GM20431 (cell line): ENCODE measurements at regions not wholly inside any gene's neighbourhood (a gene's known extent, or its start where the extent isn't known, plus 50 kb on each side); places are given as distances from the start of the nearest gene placed in this dataset.

Experiments
- in situ Hi-C: fragments of 300-500 bp; cut with MseI, MboI; formaldehyde crosslinking; loops from one replicate; pipeline ENCODE4 v1.15.0; 2020; ENCODE audit warnings: low sequenced_read_pairs; ENCODE audit not compliant: unreplicated experiment

DNA sequence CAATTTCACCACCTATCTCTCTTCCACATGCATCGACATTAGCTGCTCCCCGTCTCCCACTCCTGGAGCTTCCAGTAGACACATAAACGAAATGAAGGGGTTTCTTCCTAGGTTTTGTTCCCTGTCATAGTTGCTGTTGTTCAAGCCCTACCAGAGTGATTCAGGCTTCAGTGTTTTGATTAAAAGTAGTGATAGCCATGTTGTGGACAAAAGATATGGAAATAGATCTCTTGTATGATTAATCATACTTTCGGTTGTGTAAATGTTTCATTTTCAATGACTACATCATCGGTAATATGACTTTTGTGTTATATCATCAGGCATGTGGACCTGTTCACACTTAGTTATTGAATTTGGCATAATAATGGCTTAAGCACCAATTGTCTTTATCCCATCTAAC is 96.5 kb upstream of the KLF3 start:
- in situ Hi-C loops = no loop called here

DNA sequence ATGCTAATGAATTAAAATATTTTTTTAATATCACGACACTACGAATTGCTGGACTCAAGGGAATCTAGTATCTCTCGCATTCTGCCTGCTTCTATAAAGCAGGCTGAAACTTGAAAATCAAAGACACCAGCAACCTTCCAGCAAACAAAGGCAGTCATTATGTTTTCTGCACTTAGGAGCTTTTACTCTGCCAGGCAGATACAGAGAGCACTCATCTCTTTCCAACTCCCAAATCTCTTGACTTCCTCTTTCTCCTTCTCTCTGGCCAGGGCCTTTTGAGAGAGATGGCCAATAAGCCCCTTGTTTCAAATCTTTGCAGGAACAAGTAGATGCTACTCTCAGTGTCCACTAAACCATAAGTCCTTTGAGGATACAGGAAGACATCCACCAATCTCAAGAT is 95.2 kb upstream of the KLF3 start:
- in situ Hi-C loops = no loop called here

DNA sequence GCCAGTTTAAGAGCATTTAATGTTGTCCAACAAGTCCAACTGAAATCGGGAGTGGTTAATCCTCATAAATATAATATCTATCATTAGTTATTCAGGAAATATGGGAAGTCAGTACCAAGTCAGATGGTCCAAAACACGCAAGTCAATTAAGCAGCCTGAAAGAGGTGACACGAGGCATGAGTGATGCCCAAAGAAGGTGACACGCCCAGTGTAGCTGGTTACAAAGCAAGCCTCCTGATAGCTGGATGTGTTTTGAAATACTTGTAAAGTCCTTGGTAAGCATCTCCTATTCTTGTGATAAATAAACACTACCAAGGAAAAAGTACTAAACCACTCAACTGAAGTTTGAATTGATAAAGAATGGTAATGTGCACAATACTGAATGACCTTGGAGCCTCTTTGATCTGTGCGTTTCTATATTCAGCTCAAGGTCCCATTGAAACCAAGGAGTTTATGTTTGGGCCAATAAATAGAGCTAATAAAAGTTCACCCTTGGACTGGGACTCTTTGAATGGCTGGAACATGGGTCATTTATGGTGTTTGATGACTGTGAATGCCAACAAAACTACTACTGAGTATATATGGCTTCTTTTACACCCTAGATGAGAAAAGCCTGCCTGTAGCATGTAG is 93.2 kb upstream of the KLF3 start:
- in situ Hi-C loops = no loop called here

DNA sequence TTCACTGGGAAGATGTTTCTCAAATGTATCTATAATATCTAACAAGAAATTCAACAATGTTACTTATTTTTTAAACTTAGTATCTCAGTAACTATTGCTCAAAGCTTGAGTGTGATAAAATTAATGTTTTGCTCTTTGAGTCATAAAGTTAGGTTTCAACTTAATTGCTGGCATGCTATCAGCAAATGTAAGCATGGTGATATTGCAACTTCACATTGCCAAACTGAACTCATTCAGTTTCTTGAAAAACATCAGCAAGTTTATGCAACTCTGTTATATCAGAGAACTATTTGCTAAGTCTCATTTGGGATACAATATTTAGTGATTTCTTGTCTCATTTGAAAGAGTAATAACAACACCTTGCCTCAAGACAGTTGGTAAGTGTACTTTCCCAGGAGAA is 91.2 kb upstream of the KLF3 start:
- in situ Hi-C loops = no loop called here

DNA sequence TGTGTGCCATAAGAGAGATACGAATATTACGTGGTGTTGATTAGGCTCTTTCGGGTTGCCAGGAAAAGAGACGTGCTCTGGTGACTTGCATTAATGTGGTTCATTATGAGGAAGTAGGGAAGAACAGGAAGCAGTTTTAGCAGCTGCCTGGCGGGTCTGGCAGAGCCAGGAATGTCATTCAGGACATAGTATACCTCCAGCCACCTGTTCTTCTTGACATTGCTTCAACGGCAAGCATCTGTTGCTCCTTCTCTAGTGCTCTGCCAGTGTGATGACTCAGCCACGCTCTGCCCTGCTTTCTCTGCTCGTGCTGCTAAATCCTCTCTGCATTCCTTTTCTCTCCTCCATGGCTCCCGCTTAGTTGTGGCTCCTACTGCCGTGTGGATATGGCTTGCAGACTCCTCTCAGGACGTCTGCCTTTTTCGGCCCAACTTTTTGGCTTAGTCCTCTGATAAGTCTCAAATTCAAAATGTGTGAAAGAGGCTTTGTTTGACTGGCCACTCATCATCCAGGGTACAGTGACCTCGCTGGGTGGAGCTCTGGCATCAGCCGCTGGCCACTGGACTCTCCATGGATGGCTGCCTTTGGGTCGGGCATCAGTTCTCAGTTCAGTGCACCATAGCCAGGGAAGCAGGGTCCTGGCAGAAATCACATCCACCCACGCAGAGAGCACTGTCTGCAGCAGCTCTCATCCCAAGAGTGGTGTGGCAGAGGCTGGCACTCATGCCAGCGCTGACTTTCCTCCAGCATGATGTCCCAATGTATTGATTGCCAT is 89.3 kb upstream of the KLF3 start:
- in situ Hi-C loops = no loop called here

DNA sequence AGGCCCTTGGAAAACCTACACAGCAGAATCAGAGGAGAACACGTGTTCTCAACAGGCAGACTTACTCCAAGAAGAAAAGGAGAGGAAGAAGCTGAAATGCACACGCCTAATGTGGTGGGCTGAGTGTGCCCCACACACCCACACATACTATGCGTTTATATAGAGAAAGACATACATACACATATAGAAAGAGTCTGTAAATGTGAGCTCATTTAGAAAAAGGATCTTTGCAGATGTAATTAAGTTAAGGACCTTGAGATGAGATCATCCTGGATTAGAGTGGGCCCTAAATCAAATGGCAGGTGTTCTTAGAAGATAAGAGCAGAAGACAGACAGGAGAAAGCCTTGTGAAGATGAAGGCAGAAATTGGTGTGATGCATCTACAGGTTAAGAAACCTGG is 87.2 kb upstream of the KLF3 start:
- in situ Hi-C loops = no loop called here

DNA sequence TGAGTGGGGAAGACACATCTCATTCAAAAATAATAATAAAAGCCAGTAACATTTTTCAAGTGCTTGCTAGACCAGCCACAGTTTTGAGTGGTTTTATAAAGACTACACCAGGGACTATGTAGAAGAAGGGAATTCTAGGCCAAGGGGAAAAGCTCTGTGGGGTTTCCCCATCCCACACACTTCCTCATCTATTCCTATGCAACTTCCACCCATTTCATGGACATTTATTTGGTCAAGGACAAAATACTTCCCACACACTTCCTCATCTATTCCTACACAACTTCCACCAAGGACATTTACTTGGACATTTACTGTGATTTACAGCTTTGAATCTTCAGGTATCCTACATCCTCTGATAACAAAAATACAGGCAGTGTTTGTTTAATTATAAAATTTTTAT is 86.5 kb upstream of the KLF3 start:
- in situ Hi-C loops = no loop called here

DNA sequence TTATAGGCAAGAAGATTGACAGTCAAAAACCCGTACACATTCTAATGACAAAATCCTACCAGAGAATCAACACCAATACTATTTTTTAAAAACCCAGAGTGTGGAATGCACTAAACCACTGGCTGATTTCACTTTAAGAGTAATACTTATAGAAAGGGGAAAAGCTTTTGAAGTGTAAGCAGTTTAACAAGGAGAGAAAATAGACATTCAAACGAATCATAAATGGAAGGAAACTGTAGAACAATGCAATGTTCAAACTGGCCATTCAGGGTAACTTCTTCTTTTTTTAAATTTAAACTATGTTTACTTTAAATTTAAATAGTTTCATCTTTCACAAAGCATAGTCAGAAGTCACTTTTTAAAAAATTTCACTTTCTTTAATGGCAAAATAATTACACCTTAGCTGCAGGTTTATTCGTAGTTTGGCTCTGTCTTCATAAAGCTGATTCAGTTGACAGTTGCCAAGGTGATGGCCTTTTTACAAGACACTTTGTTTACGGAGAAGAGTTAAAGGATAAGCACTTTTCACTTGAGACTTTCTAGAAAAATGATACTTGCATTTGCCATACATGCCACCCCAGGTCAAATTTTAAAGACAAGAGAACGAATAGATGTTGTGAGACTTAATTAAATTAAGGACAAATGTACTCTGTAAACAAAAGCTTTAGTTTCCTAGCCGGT is 82.4 kb upstream of the KLF3 start:
- in situ Hi-C loops = no loop called here

DNA sequence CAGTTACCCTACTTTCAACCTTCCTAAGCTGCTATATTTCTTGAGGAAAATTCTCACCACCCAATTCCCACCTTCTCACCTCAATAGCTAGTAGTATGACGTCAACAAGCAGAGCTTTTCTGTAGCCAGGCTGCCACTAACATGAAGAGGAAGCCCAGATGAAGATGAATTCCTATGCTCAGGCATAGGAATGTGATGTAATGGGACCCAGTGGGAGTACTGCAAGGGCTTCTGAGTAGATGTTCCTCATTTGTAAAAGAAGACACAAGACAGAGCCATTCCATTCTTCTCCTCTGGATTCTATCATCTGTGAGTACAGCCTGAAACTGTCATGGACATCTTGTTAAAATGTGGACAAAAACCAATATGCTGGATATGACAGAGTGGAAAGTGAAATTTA is 81.6 kb upstream of the KLF3 start:
- in situ Hi-C loops = no loop called here

DNA sequence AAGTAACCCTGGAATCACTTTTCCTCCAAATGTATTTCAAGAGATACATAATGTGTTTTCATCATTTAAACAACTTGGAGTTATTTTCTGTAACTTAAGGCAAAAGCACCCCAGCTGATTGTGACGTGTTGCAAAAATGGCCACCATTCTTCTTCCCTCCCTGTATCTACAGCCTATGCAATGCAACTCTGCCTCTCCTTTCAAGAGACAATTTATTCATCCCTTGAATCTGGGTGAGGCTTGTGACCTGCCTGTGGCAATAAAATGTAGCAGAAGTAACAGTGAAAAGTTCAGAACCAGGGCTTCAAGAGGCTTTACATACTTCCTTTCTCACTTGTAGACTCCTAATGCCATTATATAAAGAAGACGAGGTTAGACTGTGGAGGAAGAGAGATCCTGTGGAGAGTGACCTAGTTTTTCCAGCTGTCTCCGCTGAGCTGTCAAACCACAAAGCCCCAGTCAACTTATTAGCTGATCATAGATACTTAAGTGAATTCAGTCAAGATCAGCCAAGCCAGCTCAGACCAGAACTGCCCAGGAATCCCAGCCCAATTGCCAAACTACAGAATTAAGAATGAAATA is 81.0 kb upstream of the KLF3 start:
- in situ Hi-C loops = no loop called here

DNA sequence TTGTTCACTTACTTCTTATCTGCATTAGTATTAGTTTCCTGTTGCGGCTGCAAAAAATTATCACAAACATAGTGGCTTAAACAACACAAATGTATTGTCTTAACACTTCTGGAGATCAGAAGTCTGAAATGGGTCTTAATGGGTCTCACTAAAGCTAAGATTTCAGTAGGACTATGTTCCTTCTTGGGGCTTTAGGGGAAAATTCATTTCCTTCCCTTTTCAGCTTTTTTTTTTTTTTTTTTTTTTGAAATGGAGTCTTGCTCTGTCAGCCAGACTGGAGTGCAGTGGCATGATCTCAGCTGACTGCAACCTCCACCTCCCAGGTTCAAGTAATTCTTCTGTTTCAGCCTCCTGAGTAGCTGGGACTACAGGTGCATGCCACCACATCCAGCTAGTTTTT is 78.1 kb upstream of the KLF3 start:
- in situ Hi-C loops = no loop called here

DNA sequence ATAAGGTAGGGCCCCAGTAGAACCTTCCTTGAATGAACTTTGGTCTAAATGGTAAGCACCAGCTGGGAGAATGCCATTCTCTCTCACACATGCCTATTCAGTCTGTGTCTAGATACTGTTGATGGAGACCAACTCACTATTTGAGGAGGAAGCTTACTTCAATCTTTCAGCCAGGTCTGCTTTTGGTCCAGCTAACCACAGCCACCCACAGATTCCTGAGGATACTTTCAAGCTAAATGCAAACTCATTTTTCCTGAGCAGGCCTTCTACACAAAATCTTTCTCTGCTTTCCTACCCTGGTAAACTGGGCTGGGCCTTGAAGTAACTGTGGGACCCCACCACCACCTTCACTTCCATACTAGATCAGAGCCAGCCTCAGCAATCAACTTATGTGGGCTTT is 76.9 kb upstream of the KLF3 start:
- in situ Hi-C loops = no loop called here

DNA sequence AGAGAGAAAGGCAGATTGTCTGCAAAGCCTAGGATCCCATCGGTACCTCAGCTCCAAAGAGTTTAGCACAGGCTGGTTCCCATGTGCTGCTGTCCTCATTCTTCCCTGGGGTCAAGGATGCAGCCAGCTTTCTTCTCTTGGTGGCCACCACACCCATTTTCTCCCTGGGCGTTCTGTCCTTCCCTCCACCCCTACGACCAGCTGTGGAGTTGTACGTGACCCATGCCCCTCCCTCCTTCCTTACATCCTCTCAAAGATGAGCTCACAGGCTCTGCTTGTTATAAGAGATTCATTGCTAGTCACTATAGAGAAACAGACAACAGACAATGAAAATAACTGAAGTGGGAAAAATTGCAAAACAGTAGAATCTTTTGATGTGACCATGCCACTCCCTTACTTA is 74.0 kb upstream of the KLF3 start:
- in situ Hi-C loops = no loop called here

DNA sequence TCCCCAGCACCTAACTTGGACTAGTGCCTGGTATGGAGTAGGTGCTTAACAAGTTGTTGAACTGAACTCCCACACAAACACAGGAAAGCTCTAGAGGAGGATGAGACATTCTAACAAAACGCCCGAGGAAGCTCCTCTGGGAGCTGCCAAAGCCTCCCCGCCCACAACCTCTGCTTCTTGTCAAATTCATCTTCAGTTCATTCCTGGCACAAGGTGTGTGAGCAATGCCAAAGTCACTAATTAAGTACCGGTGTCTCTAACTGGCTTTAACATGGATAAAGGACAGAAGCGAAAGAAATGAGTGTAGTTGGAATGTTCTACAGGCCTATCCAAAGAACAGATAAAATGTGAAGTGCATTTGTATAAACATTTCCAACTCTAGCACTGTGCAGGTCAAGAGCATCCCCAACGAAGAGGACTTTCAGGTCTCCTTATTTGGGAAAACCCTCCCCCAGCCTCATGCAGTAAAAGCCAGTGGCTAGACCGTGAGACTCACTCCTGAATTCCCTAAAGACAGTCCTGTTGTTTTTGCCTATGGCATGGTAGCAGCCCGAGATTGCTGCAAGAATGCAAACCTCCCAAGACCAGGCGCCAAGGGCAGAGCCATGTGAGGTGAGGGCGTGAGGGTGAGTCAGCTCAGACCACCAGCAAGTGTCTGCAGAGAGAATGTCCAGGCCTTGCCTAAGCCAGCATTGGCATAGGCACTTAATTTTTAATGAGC is 72.2 kb upstream of the KLF3 start:
- in situ Hi-C loops = no loop called here

DNA sequence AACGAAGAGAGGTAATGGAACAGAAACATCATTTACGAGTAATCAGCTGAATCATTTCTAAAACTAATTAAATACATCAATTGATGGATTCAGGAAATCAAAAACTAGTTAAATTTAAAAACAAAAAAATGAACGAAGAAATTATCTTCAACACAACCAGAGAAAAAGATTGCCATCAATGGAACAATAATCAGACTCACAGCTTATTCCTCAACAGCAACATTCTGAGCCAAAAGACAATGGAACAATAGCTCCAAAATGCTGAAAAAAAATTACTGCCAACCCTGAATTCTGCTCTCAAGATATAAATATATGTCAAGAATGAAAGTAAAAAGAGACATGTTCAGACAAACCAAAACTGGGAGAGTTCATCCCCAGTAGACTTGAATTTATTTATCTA is 65.5 kb upstream of the KLF3 start:
- in situ Hi-C loops = no loop called here

DNA sequence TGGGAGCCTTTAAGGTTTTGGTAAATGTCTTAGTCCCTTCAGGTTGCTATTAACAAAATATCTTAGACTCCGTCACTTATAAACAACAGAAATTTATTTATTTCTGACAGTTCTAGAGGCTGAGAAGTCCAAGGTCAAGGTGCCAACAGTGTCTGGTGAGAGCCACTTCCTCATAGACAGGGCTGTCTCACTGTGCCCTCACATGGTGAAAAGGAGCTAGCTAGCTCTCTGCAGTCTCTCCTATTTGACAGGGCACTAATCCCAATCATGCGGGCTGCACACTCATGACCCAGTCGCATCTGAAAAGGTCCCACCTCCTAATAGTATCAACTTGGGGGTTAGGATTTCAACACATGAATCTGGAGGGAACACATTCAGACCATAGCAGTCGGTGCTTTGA is 63.4 kb upstream of the KLF3 start:
- in situ Hi-C loops = no loop called here

DNA sequence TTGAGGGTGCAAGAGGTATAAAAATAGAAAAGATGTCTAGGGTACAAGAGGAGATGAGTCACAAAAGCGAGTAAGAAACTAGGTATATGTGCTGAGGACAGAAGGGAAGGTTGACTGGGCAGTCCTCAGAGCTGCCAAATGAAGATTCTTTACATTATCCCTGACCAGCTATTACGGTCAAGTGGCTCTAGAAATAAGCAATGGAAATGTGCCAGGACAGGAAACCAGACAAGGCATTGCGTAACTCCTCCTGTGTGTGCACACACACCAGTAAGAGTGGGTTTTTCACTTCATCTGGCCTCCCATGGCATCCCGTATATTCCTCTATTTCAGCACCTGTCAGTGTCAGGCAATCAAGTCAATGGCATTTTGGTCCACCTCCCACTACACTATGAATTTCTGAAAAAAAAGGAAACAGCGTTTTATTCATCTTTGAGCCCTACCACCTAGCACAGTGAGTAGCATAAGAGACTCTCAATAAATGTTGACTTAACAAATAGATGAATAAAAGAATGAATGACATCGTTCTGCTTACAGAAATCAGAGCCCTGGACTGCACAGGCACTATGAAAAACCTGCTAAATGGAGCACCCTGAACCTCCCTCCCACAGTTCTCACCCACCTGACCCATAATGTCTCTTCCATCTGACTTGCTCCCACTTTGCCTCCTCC is 62.6 kb upstream of the KLF3 start:
- in situ Hi-C loops = no loop called here

DNA sequence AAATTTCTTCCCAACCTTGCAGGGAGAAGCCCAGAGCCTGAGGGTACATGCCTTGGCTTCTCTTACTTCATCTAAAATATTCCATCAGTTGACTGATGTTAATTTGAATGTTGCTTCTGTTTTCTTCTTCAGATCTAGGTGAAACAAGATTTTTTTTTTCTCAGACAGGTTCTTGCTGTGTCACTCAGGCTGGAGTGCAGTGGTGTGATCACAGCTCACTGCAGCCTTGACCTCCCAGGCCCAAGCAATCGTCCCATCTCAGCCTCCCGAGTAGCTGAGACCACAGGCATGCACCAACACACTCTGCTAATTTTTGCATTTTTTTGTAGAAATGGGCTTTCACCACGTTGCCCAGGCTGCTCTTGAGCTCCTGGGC is 62.1 kb upstream of the KLF3 start:
- in situ Hi-C loops = no loop called here

DNA sequence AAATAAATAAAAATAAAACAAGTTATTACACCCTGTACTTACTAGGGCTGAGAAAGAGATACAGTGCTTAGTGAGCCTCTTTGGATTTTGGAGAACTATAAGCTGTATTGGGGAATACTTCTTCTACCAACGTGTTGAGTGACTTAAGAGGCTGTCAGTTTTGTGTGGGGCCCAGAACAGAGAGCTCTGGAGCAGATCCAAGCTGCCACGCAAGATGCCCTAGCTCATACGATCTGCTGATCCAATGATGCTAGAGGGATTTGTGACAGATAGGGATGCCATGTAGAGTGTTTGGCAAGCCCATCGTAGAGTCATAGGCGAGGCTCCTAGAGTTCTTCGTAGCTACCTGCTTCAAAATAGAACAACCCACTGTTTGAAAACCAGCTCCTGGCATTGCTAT is 60.3 kb upstream of the KLF3 start:
- in situ Hi-C loops = no loop called here

DNA sequence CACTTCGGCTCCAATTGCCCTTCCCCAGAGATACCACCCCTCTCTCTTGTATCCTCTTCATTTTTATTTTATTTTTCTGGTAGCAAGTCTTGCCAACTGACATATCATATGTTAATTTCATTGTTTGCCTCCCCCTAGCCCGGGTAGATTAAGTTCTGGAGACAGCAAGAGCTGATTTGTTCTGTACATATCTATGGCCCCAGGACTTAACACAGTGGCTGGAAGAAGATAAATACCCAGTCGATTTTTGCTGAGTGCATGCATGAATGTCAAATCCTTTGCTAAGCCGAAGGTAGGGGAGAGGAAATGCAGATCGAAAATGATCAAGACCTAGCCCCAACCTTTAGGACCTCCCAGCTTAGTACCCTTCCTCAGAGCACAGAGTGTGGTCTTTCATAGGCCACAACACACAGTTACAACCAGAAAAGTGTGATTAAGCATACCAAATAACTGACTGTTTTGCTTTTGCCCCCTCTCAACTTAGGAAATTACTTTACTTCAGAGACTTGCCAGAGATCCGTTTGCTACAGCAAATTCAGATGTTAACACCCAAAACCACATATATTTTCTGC is 58.7 kb upstream of the KLF3 start:
- in situ Hi-C loops = no loop called here
